SK-N-MC (cell line): ENCODE measurements at regions not wholly inside any gene's neighbourhood (a gene's known extent, or its start where the extent isn't known, plus 50 kb on each side); places are given as distances from the start of the nearest gene placed in this dataset.

Source experiments
- EZH2 ChIP-seq: fragments of 200-600 bp; sonication (generic); IDR thresholded peaks from one replicate; pipeline ENCODE4 v1.6.1; 2017; ENCODE audit warnings: antibody characterized with exemption
- FOXP2 ChIP-seq: optimal IDR thresholded peaks from 2 replicates; pipeline ENCODE3; 2011; ENCODE audit warnings: mild to moderate bottlenecking, moderate library complexity; ENCODE audit not compliant: insufficient read depth; ENCODE audit errors: extremely low read length, control extremely low read depth
- POLR2AphosphoS5 ChIP-seq: IDR thresholded peaks from 2 replicates; pipeline ENCODE4 v1.6.1; 2012; ENCODE audit warnings: mild to moderate bottlenecking, low read depth, low read length, borderline replicate concordance

DNA sequence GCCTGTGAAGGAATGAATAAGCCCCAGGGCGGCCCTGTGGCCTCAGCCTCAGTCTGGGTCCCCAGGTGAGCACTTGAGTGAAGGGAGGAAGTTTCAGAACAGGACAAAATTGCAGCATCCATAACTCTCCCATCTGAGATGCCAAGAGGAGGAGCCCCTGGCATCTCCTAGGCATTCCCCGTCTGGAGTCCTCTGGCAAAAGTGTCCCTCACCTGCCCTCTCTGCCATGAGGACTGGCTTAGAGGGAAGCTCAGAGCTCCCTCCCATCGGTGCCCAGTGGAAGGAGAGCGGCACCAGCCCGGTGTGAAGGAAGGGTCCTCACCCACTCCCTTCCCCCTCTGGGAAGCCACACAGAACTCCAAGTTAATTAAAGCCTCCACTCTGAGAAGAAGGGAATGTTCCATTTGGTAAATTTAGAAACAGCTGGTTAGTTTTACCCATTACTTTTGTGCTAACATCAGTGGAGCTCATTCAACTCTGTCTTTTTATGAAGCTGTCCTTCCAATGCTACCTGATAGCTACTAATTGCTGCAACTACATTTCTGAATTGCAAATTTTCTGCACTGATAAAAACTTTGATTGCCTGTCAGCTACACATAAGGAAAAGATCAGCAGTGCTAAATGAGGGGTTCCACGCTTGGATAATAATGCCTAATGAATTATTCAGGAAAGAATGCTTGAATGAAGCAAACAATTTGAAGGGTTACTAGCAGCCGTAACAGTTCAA, 123.3 kb upstream of the RCN1 start:
- TF ChIP-seq EZH2 = no peak
- TF ChIP-seq POLR2AphosphoS5 = no peak
- no peak for TF ChIP-seq FOXP2
